HG02852 (cell line): ENCODE measurements at regions not wholly inside any gene's neighbourhood (a gene's known extent, or its start where the extent isn't known, plus 50 kb on each side); places are given as distances from the start of the nearest gene placed in this dataset.
"Not testable (repeated sequence)": the region's sequence is repeated elsewhere in the genome, so short reads cannot be mapped to it uniquely, and the experiment has no call there.

Source experiments
- ATAC-seq: cut with Tn5 transposase; IDR thresholded peaks from one replicate; pipeline ENCODE4 v1.9.1; 2021; ENCODE audit warnings: mild to moderate bottlenecking, moderate library complexity; ENCODE audit not compliant: unreplicated experiment

GRCh38 chr12:22808860-22809259, 183.9 kb downstream of the ETNK1 start:
- no peak for ATAC-seq

GRCh38 chr12:22810036-22810435, 185.1 kb downstream of the ETNK1 start:
- ATAC-seq: no peak

GRCh38 chr12:22812531-22812930, 187.6 kb downstream of the ETNK1 start:
- ATAC-seq: no peak

- no peak for ATAC-seq
These were observed 197.0 kb downstream of the ETNK1 start for GRCh38 chr12:22821985-22822384.

- no peak for ATAC-seq
These were observed 201.1 kb downstream of the ETNK1 start for GRCh38 chr12:22826026-22826425.

GRCh38 chr12:22826446-22826981, 201.5 kb downstream of the ETNK1 start:
- ATAC-seq: not testable (repeated sequence)

GRCh38 chr12:22828066-22828465, 203.1 kb downstream of the ETNK1 start:
- ATAC-seq: peak; percentile 74

- ATAC-seq: no peak
These were observed 210.5 kb downstream of the ETNK1 start for GRCh38 chr12:22835431-22835830.

GRCh38 chr12:22850185-22850584, 225.2 kb downstream of the ETNK1 start:
- no peak for ATAC-seq

- ATAC-seq: no peak
These were observed 226.6 kb downstream of the ETNK1 start for GRCh38 chr12:22851532-22851931.

- no peak for ATAC-seq
These were observed 230.5 kb downstream of the ETNK1 start for GRCh38 chr12:22855456-22855855.

- no peak for ATAC-seq
These were observed 231.2 kb downstream of the ETNK1 start for GRCh38 chr12:22856178-22856577.

- ATAC-seq: no peak
These were observed 234.0 kb downstream of the ETNK1 start for GRCh38 chr12:22858849-22859570.

- ATAC-seq: no peak
These were observed 236.0 kb downstream of the ETNK1 start for GRCh38 chr12:22860926-22861325.

- no peak for ATAC-seq
These were observed 240.9 kb downstream of the ETNK1 start for GRCh38 chr12:22865822-22866221.

- no peak for ATAC-seq
These were observed 241.4 kb downstream of the ETNK1 start for GRCh38 chr12:22866406-22866805.

GRCh38 chr12:22874151-22874550, 249.2 kb downstream of the ETNK1 start:
- no peak for ATAC-seq

GRCh38 chr12:22876262-22876661, 251.3 kb downstream of the ETNK1 start:
- no peak for ATAC-seq

- ATAC-seq: no peak
These were observed 254.2 kb downstream of the ETNK1 start for GRCh38 chr12:22879203-22879602.

- no peak for ATAC-seq
These were observed 255.4 kb downstream of the ETNK1 start for GRCh38 chr12:22880331-22880730.

GRCh38 chr12:22880807-22881206, 255.8 kb downstream of the ETNK1 start:
- ATAC-seq: no peak

GRCh38 chr12:22881878-22882385, 257.0 kb downstream of the ETNK1 start:
- no peak for ATAC-seq

- ATAC-seq: no peak
These were observed 257.6 kb downstream of the ETNK1 start for GRCh38 chr12:22882559-22882958.
